Neural cell (in vitro differentiated cells): ENCODE measurements at regions not wholly inside any gene's neighbourhood (a gene's known extent, or its start where the extent isn't known, plus 50 kb on each side); places are given as distances from the start of the nearest gene placed in this dataset.

Experiments used
- H2AFZ ChIP-seq: fragments of 200-600, 300-800 bp; sonication (generic), shearing (Covaris generic); 2 replicates; pipeline ENCODE4 v1.6.0; 2014; ENCODE audit warnings: low read depth, mild to moderate bottlenecking, antibody characterized with exemption, low read length, moderate library complexity
- H3F3A ChIP-seq: fragments of 200-600 bp; shearing (Covaris generic); 2 replicates; pipeline ENCODE4 v1.6.1; 2016; ENCODE audit warnings: mild to moderate bottlenecking, moderate library complexity, mixed read lengths, antibody characterized with exemption, low read length; ENCODE audit not compliant: insufficient read depth, poor library complexity, severe bottlenecking
- H3K27ac ChIP-seq: fragments of 200-600, 300-800 bp; sonication (generic), shearing (Covaris generic); 2 replicates; pipeline ENCODE4 v1.5.1; 2014; ENCODE audit warnings: mild to moderate bottlenecking, low read length, moderate library complexity
- H3K27me3 ChIP-seq: fragments of 300-800, 200-600 bp; sonication (generic), shearing (Covaris generic); 2 replicates; pipeline ENCODE4 v1.6.0; 2014; ENCODE audit warnings: mild to moderate bottlenecking, low read depth, low read length, moderate library complexity; ENCODE audit not compliant: insufficient read depth
- H3K36me3 ChIP-seq: fragments of 300-800, 200-600 bp; sonication (generic), shearing (Covaris generic); 2 replicates; pipeline ENCODE4 v1.5.1; 2014; ENCODE audit warnings: mild to moderate bottlenecking, antibody characterized with exemption, low read length, moderate library complexity; ENCODE audit not compliant: insufficient read depth
- H3K4me2 ChIP-seq: fragments of 300-800, 200-600 bp; sonication (generic), shearing (Covaris generic); 2 replicates; pipeline ENCODE4 v1.6.0; 2014; ENCODE audit warnings: mild to moderate bottlenecking, low read length
- H3K4me3 ChIP-seq: fragments of 300-800, 200-600 bp; sonication (generic), shearing (Covaris generic); 2 replicates; pipeline ENCODE4 v1.5.1; 2014; ENCODE audit warnings: mild to moderate bottlenecking, low read length, moderate library complexity
- H3K79me2 ChIP-seq: fragments of 200-600 bp; shearing (Covaris generic); replicated peaks from 2 replicates; pipeline ENCODE4 v1.6.0; 2014; ENCODE audit warnings: mild to moderate bottlenecking, low read length, moderate library complexity; ENCODE audit not compliant: insufficient read depth
- H3K9ac ChIP-seq: fragments of 300-800, 200-600 bp; sonication (generic), shearing (Covaris generic); 2 replicates; pipeline ENCODE4 v1.6.1; 2016; ENCODE audit warnings: mild to moderate bottlenecking, low read length, mixed read lengths
- H3K9me2 ChIP-seq: fragments of 200-600 bp; shearing (Covaris generic); 2 replicates; pipeline ENCODE4 v1.6.1; 2016; ENCODE audit warnings: mild to moderate bottlenecking, low read length, mixed read lengths; ENCODE audit not compliant: insufficient read depth
- H3K9me3 ChIP-seq: fragments of 200-600, 300-800 bp; sonication (generic), shearing (Covaris generic); 2 replicates; pipeline ENCODE4 v1.6.1; 2016; ENCODE audit warnings: mild to moderate bottlenecking, mixed run types, low read length, moderate library complexity, mixed read lengths
- H4K20me1 ChIP-seq: fragments of 200-600 bp; shearing (Covaris generic); 2 replicates; pipeline ENCODE4 v1.6.1; 2016; ENCODE audit warnings: mild to moderate bottlenecking, mixed run types; ENCODE audit not compliant: insufficient read depth
- EP300 ChIP-seq: fragments of 450-650 bp; conservative IDR thresholded peaks from 2 replicates; pipeline ENCODE4 v1.6.1; 2014; ENCODE audit warnings: antibody characterized with exemption, mild to moderate bottlenecking, moderate library complexity; ENCODE audit not compliant: poor library complexity, severe bottlenecking
- EZH2 ChIP-seq: fragments of 200-600, 300-800 bp; shearing (Covaris generic), sonication (generic); IDR thresholded peaks from 2 replicates; pipeline ENCODE4 v1.6.1; 2014; ENCODE audit warnings: antibody characterized with exemption, low read length, borderline replicate concordance, mild to moderate bottlenecking; ENCODE audit not compliant: insufficient read depth, poor library complexity, severe bottlenecking
- MXI1 ChIP-seq: fragments of 450-650 bp; conservative IDR thresholded peaks from 2 replicates; pipeline ENCODE4 v1.6.1; 2014; ENCODE audit warnings: antibody characterized with exemption, mild to moderate bottlenecking; ENCODE audit not compliant: poor library complexity, severe bottlenecking
- POLR2AphosphoS5 ChIP-seq: IDR thresholded peaks from 2 replicates; pipeline ENCODE4 v1.6.1; 2012
- RAD21 ChIP-seq: fragments of 450-650 bp; conservative IDR thresholded peaks from 2 replicates; pipeline ENCODE4 v1.6.1; 2014; ENCODE audit warnings: antibody characterized with exemption, mild to moderate bottlenecking, moderate library complexity
- SMC3 ChIP-seq: fragments of 450-650 bp; conservative IDR thresholded peaks from 2 replicates; pipeline ENCODE4 v1.6.1; 2014; ENCODE audit warnings: antibody characterized with exemption, mild to moderate bottlenecking, moderate library complexity; ENCODE audit not compliant: poor library complexity
- TAF1 ChIP-seq: IDR thresholded peaks from 2 replicates; pipeline ENCODE4 v1.6.1; 2012; ENCODE audit warnings: low read depth
- TF ChIP-seq, protein P1 (sequence below): IDR thresholded peaks from 2 replicates; pipeline ENCODE4 v1.6.1; 2012; ENCODE audit warnings: borderline replicate concordance
- TF ChIP-seq, protein P2 (sequence below): fragments of 450-650 bp; IDR thresholded peaks from 2 replicates; pipeline ENCODE4 v1.5.1; 2014; ENCODE audit warnings: antibody characterized with exemption, mild to moderate bottlenecking, moderate library complexity; ENCODE audit not compliant: poor library complexity, severe bottlenecking

DNA sequence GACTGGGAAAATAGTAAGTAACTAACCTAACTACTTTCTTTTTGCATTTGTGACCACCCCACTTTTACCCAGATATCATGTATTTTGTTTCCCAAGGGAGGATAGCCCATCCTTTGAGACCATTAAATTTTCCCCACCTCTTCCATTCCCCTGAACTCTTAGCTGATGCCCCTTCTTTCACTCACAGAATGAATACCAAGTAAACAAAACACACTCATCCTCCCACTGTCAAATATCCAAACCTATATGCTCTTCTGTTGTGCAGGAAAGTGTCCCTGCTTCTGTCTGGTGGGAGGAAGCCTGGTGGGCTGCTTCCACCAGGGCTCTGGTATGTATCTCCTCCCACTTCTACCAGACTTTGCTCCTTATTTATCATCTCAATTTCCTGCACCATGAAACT, 64.6 kb upstream of the PARD3B start:
- Histone ChIP-seq H3K27me3 (no peaks in the 10 kb centered on the region), H3K27ac (no peak overlapping the region), H3K9ac (no peak overlapping the region), H3K4me3 (no peak overlapping the region), H3F3A (no peaks in the 10 kb centered on the region), H3K9me2 (no peaks in the 10 kb centered on the region), H3K79me2 (no peaks in the 10 kb centered on the region), H2AFZ (no peak overlapping the region), H3K4me2 (no peak overlapping the region), H3K9me3 (no peaks in the 10 kb centered on the region), H3K36me3 (no peaks in the 10 kb centered on the region), H4K20me1 (no peaks in the 10 kb centered on the region)
- no peak for TF ChIP-seq SMC3
- TF ChIP-seq, protein P1, sequence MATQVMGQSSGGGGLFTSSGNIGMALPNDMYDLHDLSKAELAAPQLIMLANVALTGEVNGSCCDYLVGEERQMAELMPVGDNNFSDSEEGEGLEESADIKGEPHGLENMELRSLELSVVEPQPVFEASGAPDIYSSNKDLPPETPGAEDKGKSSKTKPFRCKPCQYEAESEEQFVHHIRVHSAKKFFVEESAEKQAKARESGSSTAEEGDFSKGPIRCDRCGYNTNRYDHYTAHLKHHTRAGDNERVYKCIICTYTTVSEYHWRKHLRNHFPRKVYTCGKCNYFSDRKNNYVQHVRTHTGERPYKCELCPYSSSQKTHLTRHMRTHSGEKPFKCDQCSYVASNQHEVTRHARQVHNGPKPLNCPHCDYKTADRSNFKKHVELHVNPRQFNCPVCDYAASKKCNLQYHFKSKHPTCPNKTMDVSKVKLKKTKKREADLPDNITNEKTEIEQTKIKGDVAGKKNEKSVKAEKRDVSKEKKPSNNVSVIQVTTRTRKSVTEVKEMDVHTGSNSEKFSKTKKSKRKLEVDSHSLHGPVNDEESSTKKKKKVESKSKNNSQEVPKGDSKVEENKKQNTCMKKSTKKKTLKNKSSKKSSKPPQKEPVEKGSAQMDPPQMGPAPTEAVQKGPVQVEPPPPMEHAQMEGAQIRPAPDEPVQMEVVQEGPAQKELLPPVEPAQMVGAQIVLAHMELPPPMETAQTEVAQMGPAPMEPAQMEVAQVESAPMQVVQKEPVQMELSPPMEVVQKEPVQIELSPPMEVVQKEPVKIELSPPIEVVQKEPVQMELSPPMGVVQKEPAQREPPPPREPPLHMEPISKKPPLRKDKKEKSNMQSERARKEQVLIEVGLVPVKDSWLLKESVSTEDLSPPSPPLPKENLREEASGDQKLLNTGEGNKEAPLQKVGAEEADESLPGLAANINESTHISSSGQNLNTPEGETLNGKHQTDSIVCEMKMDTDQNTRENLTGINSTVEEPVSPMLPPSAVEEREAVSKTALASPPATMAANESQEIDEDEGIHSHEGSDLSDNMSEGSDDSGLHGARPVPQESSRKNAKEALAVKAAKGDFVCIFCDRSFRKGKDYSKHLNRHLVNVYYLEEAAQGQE: no peak
- TF ChIP-seq RAD21: no peak
- TF ChIP-seq EZH2: no peak
- TF ChIP-seq, protein P2, sequence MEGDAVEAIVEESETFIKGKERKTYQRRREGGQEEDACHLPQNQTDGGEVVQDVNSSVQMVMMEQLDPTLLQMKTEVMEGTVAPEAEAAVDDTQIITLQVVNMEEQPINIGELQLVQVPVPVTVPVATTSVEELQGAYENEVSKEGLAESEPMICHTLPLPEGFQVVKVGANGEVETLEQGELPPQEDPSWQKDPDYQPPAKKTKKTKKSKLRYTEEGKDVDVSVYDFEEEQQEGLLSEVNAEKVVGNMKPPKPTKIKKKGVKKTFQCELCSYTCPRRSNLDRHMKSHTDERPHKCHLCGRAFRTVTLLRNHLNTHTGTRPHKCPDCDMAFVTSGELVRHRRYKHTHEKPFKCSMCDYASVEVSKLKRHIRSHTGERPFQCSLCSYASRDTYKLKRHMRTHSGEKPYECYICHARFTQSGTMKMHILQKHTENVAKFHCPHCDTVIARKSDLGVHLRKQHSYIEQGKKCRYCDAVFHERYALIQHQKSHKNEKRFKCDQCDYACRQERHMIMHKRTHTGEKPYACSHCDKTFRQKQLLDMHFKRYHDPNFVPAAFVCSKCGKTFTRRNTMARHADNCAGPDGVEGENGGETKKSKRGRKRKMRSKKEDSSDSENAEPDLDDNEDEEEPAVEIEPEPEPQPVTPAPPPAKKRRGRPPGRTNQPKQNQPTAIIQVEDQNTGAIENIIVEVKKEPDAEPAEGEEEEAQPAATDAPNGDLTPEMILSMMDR: no peak
- no peak for TF ChIP-seq MXI1
- TF ChIP-seq TAF1: no peak
- no peak for TF ChIP-seq EP300
- TF ChIP-seq POLR2AphosphoS5: no peak

DNA sequence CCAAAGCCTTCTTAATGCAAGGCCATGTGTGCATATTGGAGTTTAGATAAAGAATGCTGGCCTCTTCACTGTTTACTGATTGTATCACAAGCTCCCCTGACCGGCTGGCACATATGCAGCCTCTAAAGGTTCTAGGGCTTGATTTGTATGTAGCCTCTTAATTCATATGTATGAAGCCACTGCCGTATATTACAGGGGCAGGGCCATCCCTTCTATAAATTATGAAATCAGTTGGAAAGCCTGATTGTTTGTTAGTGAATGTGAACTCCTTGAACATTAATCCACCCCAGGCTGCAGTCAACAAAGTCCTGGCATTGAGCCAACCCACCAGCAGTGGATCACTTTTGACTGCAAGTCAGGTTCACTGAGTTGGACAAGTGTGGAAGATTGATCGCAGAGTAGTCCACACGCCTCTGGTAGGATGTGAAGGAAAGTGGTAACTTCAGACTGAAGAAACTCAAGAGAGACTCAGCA, 61.6 kb upstream of the PARD3B start:
- no peak for TF ChIP-seq SMC3
- no peak for TF ChIP-seq MXI1
- TF ChIP-seq TAF1: no peak
- TF ChIP-seq, protein P1: no peak
- TF ChIP-seq POLR2AphosphoS5: no peak
- TF ChIP-seq RAD21: no peak
- no peak for TF ChIP-seq EZH2
- TF ChIP-seq, protein P2: no peak
- no peak for TF ChIP-seq EP300
- H3K27me3 ChIP-seq: no peaks in the 10 kb centered on the region
- H4K20me1 ChIP-seq: no peaks in the 10 kb centered on the region
- H2AFZ ChIP-seq: no peak overlapping the region
- H3K9me2 ChIP-seq: no peaks in the 10 kb centered on the region
- no peaks in the 10 kb centered on the region for H3K79me2 ChIP-seq
- H3K4me3 ChIP-seq: no peak overlapping the region
- no peak overlapping the region for H3K9ac ChIP-seq
- H3K9me3 ChIP-seq: no peaks in the 10 kb centered on the region
- H3F3A ChIP-seq: no peaks in the 10 kb centered on the region
- no peak overlapping the region for H3K4me2 ChIP-seq
- no peak overlapping the region for H3K27ac ChIP-seq
- H3K36me3 ChIP-seq: no peaks in the 10 kb centered on the region
